NCI-H1417 treated with DMSO at 0.1 percent for 48 hours (cell line): ENCODE measurements at regions not wholly inside any gene's neighbourhood (a gene's known extent, or its start where the extent isn't known, plus 50 kb on each side); places are given as distances from the start of the nearest gene placed in this dataset.

ENCODE experiments used
- DNase-seq: peaks from one replicate; lab custom pipeline; 2025; lab: John Stamatoyannopoulos, UW

DNA sequence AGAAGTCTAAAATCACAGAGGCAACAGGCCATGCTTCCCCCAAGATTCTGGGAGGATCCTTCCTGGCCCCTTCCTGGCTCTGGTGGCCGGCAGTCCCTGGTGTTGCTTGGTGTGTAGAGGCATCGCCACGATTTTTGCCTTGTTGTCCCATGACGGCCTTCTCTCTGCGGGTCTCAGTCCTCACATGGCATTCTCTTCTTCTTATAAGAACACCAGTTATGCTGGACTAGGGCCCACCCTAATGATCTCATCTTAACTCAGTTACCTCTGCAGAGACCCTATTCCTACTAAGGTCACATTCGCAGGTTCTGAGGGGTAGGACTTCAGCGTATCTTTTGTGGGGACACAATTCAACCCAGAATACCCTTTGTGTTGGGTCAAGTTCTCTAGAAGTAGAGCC lies 168.0 kb downstream of the LINC00237 start:
- no peak for DNase-seq

DNA sequence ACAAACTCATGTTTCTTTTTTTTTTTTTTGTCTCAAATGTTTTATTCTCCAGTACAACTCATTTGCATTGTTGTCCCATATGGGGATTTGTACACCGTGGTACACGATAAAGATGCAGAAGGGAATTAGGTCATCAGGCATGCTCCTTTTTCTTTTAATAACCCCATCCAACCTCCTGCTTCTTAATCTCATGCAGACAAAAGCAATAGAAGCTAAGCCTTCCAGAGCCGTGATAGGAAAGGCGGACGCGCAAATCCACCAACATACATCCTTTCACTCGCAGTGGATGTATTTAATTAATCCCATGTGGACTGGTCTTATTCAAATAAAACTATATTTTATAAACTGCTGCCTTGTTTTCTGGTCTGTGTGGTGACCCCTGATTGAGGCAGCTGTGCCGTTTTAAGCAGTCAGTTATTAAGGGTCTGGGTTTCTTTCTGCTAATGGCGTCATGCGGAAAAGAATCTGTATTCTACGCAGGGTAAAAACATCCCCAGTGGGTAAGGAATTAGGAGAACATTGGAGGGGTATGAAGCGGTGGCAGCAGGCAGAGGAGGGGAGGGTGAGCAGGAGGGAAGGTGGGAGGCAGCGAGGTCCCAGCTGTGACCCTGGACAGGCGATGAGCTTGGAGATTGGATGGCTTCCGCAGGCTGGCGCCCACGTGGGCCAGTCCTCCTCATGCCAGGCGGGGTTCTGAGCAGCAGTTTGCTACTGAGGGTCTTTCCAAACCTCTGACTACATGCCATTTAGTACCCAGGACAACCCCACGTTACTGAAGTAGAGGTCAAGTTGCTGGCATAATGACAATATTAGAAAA lies 172.8 kb downstream of the LINC00237 start:
- DNase-seq = no peak

DNA sequence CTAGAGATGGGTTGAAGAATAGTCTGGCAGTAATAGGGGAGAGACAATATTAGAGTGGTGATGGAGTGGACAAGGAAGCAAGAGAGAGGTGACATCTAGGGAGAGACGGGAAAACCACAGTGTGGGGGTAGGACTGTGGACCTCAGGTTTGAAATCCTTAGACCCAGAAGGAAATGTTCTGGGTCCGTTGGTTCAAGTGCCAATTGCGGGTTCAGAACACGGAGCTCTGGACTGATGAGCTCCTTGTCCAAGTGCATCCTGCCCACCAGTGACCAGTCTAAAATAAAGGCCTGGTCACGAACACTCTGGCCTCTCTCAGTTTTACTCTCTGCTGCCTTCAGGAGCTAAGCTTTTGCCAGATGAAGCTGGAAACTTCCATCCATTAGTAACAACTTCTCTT lies 174.0 kb downstream of the LINC00237 start:
- DNase-seq = no peak

DNA sequence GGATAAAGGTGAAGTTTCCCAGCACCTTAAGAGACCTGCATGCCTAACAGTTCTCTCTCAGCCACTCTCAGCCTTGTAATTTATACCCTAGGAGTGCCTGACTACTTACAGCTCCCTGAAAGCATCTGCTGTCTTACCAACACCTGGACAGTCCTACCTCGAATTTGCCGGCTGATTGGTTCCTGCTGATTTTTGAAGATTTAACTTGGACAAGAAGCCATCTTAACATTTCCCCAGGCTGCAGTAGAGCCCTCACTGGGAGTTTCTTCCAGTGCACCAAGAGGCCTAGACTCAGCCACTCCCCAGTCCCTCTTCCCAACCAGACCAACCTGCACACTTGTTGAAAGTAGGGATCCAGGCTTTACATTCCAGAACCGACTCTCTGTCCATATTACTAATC lies 174.5 kb downstream of the LINC00237 start:
- no peak for DNase-seq

DNA sequence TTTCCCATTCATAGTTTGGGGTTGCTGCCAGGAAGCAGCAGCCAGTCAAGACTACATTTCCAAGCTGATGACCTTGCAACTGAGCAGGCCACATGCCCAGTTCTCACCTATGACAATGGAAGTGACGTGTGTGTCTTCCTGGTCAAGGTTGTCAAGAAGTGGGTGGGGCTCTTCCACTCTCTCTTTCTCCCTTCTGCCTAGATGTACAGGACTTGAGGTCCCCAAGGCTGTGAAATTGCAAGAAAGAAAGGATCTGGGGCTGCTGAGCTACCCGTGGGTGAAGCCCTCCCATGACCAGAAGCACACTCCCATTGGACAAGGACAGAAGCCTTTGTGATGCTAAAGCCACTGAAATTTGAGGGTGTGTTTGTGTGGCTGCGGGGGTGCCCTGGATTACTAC lies 175.1 kb downstream of the LINC00237 start:
- no peak for DNase-seq

DNA sequence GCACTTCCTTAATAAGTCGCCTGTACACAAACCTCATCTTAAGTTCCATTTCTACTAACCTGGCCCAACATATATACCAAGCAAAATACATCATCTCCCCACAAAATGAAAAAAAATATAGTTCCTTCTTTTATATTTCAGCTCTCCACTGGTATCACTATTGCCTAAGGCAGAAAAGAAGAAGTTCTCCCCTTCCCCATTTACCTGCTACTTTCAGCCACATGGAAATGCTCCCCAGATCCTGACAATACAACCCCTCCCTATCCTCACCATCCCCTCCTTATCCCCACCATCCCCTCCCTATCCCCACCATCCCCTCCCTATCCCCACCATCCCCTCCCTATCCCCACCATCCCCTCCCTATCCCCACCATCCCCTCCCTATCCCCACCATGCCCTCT lies 175.7 kb downstream of the LINC00237 start:
- DNase-seq = no peak

DNA sequence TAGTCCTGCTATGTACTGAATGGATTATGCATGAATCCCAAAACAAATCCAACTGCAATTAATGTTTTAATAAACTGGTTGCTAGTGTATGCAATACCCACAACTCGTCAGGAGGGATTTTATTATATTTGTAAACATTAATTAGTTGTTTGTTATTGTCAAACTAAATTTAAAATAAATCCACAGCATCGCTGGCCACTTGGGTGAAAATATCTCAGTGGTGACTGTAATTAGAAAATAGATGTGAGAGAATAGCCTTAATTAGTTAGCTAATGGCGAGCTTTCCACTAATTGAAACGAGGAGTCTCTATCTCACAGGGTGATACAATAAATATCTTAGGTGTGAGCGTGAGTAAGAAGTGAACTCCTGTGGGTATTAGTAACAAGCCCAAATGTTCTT lies 176.8 kb downstream of the LINC00237 start:
- DNase-seq = no peak

DNA sequence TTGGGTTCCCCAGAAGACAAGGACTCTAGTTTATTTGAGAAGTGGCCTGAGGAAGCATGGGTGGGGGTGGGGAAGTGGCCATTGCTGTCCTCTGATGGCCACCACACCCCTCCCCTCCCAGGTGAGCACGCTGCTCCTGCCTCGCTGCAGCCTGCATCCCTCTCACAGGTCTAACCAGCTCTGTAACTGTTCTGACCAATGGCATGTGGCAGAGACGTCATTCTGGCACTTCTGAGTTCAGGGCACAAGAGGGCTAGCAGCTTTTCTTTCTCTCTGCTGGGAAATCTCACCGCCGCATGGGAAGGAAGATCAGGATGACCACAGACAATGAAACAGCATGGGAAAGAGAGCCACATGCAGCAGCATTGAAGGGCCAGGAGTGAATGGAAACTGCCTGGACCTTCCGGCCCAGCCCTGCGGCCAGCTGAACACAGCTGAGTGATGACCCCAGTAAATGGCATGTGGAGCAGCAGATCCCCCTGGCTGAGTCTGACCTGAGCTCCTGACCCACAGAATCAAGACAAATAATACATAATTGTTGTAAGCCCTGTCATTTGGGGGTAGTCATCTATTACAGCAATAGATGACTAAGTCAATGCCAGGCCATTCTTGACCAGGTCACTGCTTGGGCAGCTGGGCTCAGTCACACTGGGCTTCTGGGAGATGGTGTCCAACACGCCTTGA lies 179.8 kb downstream of the LINC00237 start:
- no peak for DNase-seq

DNA sequence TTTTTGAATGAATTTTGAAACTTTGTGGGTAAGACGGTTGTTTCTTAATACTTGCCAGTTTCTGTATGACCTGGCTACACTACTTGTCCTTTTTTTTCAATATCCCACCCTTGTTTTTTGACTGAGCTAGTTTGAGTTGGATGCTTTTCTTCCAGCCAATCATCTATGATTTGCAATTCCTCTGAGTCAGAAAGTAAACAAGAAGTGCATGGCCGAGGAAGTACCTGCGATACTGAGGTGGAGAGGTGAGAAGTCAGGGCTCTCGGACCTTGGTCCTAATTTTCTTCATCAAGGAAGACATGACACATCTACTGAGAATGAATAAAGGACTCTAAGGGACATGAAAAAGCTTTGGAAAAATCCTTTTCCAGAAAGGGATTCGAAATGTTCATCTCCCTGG lies 185.7 kb downstream of the LINC00237 start:
- DNase-seq = no peak

DNA sequence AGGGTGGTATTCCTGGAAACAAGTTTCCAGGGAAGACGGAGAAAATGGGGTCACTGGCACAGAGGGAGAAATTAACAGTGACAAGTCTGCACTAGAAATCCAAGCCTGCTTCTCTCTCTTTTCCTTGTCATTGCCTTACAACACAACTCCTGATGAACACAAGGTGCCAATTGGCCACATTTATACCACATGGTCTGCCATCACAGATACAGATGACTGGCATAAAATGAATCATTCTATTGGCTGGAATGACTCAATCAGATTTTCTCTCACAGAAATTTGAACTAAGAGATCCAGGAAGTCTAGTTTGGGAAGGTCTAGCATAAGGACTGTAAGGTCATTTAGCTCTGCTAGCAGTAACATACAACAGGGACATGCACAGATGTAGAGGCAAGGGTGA lies 190.3 kb downstream of the LINC00237 start:
- no peak for DNase-seq

DNA sequence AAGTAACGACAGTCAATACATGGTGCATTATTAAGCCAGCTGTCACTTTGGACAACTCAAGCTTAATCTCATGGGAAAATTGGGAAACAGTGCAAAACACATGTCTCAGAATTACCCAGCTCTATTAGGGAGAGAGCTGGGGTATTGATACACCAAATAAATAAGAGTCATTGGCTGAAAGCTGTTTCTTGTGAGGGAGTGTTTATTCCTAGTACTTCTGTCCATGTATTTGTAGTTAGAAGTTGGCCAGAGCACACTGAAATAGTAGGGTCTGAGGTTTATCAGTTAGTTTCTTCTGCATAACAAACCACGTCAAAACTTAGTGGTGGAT lies 192.0 kb upstream of the RALGAPA2 start:
- no peak for DNase-seq

DNA sequence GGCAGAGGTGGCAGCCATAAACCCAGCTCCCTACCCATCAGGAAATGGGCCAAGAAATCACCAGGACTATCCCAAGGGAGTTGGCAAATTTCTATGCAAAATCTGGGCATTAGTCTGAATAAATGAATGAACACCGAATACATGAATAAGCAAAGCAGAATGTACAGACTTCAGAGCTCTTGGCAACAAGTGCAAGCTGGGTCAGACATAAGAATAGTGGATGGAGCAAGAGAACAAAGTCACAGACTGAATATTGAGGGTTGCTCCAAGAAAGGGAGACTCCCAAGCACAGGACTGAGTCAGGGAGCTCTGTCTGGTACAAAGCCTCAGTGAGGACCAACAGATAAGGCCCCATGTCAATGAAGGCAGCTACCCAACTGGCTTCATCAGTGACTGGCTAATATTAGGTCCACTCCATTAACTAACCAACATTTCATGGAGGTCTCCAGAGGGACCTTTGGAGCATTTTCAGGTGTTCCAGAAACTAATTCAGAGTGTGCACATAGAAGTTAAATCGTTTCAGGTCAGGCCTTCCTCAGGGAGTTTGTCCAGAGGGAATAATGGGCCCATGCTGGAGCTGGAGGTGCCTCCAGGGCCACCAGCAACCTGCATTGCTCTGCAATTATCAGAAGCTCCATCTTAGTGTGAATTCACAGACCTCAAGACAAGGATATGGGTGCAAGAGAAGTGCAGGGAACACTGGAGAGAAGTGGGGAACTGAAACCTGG lies 191.5 kb upstream of the RALGAPA2 start:
- DNase-seq = no peak

DNA sequence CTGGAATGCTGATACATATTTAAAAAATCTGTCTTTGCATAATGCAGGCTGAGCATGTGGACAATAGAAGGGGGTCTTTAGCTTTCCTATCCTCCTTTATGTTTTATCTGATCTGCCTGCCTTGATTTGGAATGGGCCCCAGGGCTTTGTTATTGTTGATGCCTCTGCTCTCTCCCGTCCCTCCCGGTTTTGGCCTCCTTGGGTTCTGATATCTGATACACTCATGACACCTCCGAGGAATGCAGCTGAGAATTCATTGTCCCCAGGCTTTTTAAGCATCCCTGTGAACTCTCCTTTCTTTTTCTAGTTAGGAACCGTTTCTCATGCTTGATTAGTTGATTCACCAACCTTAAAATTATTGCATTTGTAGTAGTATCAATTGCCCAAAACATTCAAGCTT lies 185.5 kb upstream of the RALGAPA2 start:
- no peak for DNase-seq

DNA sequence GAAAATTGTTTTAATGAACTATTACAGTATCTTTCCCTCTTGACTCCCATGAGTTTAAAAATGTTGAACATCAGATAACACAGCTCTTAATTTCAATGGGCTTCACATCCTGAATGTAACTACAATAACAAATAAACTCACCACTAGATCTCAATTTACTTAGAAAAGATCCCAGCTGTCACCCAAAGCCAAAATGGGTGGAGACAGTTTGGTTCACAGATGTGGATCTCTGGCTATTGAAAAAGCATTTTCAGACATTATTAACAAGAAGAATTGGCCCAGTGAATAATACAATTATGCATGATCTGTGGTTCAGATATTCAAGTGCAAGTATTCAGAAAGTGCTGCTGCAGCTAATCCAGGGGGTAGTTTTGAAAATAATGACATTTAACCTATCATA lies 184.7 kb upstream of the RALGAPA2 start:
- no peak for DNase-seq

DNA sequence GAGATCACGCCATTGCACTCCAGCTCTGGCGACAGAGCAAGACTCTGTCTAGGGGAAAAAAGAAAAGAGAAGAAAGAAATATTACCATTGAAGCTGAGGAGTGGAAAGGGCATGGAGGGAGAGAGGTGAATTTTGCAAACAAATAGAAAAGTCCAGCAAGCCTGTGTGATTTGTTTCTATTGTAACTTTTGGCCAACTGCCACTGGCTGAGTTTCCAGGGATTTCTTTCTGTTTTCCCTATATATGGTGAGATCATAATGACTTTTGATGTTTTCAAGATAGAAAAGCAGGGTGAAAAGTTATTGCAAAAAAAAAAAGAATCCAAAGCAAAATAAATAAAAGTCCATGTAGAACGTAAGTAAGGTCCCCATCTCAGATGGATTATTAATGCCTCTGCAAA lies 184.2 kb upstream of the RALGAPA2 start:
- no peak for DNase-seq

DNA sequence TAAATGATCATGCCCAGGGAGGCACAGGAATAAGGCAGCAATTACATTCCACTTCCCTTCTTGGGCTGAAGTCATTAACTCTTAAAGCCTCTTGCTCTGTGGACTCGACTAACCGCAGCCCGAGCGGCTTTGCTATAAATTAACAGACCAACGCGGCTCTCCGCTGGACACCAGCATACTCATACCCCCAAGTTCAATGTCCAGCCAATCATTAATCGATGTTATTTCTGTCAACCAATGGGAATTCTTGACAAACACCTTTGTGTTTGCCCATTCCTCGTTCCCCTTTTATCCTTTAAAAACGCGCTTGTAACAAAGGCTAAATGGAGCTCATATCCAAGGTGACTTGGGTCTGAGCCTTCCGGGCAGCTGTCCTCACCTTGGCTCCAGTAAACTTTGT lies 183.1 kb upstream of the RALGAPA2 start:
- DNase-seq = no peak

DNA sequence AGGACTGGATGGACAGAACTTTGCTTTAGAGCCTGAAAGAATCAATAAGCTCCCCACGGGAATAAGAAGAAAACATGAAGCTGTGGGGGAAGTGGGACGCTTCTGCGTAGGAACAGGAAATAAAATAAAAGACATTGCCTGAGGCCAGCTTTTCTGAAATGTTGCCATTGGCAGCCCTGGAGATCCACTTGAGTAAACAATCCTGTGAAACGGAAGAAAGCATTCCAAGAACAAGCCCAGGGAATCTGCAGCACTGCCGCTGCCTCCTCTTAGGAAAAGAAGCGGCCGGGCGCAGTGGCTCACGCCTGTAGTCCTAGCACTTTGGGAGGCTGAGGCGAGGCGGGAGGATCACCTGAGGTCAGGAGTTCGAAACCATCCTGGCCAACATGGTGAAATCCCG lies 182.3 kb upstream of the RALGAPA2 start:
- no peak for DNase-seq

DNA sequence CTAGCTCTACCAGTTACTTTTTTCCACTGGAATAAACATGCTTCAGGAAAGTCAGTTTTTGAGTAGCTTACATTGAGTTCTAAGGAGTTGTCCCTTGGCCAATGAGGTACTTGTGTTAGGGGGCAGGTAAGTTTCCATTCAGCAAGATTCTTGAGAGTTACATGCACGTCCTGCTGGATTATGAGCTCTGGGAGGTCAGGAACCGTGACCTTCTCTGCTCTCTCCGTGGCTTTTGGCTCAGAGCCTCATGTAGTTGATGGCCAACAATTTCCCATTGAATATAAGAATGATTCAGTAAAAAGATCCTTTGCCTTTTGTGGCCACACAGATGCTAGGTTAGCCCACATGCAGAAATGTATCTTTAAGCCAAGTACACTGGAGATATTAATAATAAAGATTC lies 181.8 kb upstream of the RALGAPA2 start:
- DNase-seq = no peak

DNA sequence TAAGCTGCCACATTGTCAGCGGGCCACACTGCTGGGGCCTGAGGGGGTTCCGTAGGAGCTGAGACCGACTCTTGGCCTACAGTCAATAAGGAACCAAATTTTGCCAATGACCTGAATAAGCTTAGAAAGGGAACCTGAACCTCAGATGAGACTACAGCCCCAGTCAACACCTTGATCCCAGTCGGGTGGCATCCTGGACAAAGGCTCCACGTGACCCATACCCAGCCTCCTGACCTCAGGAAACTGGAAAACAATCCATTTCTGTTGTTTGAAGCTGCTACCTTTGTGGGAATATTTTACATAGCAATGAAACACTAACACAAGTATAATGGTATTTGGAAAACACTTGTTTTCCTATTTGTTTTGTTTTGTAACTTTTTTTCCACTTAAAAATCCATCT lies 179.9 kb upstream of the RALGAPA2 start:
- no peak for DNase-seq

DNA sequence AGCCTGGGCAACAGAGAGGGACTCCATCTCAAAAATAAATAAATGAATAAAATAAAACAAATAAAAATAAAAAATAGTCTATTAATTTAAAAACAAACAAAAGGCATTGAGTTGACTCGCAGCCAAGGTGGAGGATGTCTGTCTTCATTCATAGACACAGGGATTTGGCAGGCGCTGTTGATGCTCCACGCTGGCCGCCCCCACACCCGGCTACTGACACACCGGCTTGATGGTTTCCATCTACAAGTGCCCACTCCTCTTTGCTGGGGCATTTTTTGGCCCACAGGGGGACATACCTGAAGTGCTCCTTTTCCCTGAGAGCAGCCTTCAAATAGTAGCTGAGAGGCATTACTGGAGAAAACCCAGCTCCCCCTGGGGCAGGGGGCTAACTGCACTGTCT lies 178.3 kb upstream of the RALGAPA2 start:
- DNase-seq = no peak

DNA sequence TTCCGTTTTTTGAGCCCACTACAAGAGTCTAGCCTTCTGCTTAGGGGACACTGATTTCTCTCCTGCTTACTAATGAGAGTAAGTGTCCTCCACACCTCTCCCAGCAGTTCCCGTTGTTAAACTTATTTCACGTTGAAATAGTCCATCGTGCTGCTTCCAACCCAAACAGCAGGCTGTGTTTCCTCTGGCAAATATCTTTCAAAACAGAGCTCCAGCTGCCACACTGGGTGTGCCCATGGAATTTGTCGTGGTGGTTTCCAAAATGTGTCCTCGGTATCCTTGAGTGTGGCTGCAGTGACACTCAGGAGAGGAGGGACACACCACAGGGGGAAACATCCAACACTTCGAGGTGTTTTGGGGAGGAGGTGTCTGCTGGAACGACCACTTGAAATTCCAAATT lies 176.5 kb upstream of the RALGAPA2 start:
- DNase-seq = no peak

DNA sequence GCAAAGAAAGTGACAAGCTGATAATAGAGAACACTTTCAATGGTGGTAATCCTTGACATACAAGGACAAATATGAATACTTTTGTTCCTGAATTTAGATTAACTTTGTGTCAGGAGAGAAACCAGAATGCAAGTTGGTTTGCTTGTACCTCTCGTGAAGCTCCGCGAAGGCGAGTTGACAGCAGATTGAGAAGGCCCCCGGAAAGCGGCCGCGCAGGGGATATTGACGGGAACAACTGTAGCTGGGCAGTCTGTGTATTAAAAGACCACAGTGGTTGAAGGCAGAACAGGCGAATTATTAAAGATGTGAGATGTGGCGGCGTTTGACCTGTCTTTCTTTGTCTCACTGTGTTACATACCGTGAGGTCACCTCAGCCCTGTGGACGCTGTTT lies 175.8 kb upstream of the RALGAPA2 start:
- no peak for DNase-seq

DNA sequence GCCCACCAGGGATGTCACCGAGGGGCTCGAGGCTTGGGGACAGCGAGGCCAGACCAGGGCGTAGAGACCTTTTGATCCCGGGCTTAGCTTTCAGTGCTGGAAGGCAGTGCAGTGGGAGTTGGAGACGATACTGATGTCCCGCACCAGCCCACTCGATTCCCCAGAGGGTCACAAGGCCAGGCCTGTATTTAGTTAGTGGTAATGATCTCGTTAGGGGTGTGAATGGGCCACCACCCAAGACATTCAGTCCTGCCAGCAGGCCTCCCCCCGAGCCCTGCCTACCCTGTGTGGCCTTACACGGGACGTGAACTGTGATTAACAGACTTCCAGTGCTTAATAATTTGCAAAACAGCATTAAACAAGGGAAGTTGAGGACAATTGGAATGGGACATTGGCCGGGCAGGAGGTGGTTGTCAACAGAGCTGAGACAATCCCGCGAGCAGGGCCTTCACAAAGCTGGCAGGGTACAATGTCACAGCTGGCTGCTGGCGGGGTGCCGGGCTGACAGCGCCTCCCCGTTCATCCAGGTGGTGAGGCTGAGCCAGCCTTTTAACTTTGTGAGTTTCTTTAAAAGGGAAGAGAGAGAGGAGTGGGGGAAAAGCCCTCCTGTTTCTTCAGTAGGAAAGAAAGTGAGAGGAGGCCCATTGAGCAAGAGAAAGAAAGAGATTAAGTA lies 175.3 kb upstream of the RALGAPA2 start:
- DNase-seq = no peak
